HL-60 (cell line): ENCODE measurements at regions not wholly inside any gene's neighbourhood (a gene's known extent, or its start where the extent isn't known, plus 50 kb on each side); places are given as distances from the start of the nearest gene placed in this dataset.

Experiments used
- GABPA ChIP-seq: IDR thresholded peaks from 2 replicates; pipeline ENCODE4 v1.6.1; 2012; ENCODE audit warnings: low read depth
- POLR2AphosphoS5 ChIP-seq: IDR thresholded peaks from 2 replicates; pipeline ENCODE4 v1.6.1; 2012; ENCODE audit warnings: low read depth
- TF ChIP-seq, protein P1 (sequence below): IDR thresholded peaks from one replicate; pipeline ENCODE4 v1.5.1; 2011; ENCODE audit warnings: low read length, control low read depth, inconsistent platforms; ENCODE audit not compliant: insufficient read depth
- TF ChIP-seq, protein P2 (sequence below): IDR thresholded peaks from 2 replicates; pipeline ENCODE4 v1.6.1; 2012; ENCODE audit warnings: low read depth; ENCODE audit not compliant: insufficient replicate concordance

GRCh38 chr17:6325051-6325450 is 109.9 kb downstream of the AIPL1 start:
- TF ChIP-seq, protein P1, sequence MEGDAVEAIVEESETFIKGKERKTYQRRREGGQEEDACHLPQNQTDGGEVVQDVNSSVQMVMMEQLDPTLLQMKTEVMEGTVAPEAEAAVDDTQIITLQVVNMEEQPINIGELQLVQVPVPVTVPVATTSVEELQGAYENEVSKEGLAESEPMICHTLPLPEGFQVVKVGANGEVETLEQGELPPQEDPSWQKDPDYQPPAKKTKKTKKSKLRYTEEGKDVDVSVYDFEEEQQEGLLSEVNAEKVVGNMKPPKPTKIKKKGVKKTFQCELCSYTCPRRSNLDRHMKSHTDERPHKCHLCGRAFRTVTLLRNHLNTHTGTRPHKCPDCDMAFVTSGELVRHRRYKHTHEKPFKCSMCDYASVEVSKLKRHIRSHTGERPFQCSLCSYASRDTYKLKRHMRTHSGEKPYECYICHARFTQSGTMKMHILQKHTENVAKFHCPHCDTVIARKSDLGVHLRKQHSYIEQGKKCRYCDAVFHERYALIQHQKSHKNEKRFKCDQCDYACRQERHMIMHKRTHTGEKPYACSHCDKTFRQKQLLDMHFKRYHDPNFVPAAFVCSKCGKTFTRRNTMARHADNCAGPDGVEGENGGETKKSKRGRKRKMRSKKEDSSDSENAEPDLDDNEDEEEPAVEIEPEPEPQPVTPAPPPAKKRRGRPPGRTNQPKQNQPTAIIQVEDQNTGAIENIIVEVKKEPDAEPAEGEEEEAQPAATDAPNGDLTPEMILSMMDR: no peak
- TF ChIP-seq POLR2AphosphoS5 (no peak), GABPA (no peak)
- TF ChIP-seq, protein P2, sequence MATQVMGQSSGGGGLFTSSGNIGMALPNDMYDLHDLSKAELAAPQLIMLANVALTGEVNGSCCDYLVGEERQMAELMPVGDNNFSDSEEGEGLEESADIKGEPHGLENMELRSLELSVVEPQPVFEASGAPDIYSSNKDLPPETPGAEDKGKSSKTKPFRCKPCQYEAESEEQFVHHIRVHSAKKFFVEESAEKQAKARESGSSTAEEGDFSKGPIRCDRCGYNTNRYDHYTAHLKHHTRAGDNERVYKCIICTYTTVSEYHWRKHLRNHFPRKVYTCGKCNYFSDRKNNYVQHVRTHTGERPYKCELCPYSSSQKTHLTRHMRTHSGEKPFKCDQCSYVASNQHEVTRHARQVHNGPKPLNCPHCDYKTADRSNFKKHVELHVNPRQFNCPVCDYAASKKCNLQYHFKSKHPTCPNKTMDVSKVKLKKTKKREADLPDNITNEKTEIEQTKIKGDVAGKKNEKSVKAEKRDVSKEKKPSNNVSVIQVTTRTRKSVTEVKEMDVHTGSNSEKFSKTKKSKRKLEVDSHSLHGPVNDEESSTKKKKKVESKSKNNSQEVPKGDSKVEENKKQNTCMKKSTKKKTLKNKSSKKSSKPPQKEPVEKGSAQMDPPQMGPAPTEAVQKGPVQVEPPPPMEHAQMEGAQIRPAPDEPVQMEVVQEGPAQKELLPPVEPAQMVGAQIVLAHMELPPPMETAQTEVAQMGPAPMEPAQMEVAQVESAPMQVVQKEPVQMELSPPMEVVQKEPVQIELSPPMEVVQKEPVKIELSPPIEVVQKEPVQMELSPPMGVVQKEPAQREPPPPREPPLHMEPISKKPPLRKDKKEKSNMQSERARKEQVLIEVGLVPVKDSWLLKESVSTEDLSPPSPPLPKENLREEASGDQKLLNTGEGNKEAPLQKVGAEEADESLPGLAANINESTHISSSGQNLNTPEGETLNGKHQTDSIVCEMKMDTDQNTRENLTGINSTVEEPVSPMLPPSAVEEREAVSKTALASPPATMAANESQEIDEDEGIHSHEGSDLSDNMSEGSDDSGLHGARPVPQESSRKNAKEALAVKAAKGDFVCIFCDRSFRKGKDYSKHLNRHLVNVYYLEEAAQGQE: no peak
